IPS-NIHi11 (cell line): ENCODE measurements at regions not wholly inside any gene's neighbourhood (a gene's known extent, or its start where the extent isn't known, plus 50 kb on each side); places are given as distances from the start of the nearest gene placed in this dataset.
A peak's percentile ranks its signal among the peaks of the same experiment; 100 is the strongest.

ENCODE experiments used
- DNase-seq: peaks from one replicate; pipeline ENCODE4 v3.0.0; 2012; ENCODE audit warnings: mixed read lengths, low spot score

DNA sequence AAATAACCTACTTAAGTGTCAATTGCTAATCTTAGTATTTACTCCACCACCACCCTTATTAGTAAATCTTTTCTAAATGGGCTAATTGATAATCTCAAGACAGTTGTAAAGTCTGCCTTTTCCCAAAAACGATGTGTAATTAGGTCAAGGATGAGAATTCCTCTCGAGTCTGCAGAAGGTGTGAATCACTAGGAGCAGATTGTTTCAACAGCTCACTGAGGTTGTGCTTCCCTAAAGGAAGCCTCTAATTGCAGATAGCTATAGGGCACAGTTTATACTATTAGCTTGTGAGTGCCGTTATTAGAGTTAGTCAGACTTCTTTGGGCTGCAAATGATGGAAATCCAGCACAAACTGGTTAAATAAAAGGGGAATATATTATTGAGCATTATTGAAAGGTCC is 84.9 kb downstream of the C11orf91 start:
- no peak for DNase-seq

DNA sequence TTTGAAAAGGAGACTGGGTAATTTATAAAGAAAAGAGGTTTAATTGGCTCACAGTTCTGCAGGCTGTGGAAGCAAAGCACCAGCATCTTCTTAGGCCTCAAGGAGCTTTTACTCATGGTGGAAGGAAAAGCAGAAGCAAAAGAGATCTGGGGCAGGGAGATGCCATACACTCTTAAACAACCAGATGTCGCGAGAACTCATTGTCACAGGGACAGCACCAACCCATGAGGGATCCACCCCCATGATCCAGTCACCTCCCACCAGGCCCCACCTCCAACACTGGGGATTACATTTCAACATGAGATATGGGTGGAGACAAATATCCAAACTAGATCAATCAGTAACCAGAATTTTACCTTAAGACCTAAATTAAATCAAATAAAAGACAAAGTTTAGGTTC is 87.2 kb downstream of the C11orf91 start:
- no peak for DNase-seq

DNA sequence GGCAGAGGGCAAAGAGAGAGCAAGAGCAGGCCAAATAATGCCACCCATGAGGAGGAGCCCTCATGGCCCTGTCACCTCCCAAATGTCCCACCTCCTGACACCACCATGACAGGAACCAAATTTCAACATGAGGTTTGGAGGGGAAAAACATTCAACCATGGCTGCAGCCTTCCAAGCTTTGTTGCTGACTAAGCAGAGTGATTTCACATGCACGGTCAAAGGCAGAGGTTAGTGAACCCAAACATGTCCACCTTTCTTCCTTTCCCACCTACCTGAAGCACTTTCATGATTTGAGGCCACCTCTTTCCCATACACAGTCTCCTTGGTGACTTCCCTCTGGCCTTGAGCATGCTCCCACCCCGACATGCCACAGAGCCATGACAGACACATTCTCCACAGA is 89.7 kb downstream of the C11orf91 start:
- no peak for DNase-seq

DNA sequence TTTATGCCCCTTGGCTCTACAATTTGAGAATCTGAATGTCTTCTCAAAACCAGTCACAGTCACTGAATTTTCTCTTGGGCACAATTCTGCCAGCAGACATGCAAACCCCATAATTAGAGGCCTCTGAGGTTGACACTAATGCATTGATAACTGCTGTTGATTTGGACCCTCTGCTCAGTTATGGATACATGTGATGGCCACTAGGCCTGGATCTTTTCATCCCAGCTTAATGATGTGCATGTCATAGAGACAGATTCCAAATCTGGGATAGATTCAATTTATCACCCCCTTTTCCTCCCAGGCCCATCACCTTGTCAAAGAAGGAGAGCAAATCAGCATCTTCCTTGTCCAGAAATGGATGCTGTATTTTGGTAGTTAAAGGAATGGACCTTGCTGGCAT is 92.2 kb downstream of the C11orf91 start:
- DNase-seq, result no peak

DNA sequence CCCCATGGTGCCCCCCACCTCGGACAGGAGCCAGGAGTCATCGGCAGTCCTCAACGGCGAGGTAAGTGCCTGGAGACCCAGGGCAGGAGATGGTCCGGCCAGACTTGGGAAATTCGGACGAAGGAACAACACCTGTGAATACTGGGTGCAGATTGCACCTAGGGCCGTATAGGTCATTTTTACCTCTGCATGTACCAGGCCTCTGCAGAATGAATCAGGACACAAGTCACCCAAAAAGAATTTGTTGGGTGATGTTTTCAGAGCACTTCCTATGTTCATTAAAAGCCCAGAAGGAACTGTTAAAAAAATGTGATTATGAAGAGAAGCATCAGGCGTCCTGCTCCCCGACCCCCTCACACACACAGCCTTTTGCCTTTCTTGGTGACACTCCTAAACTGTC is 93.9 kb downstream of the C11orf91 start:
- DNase-seq, result no peak

DNA sequence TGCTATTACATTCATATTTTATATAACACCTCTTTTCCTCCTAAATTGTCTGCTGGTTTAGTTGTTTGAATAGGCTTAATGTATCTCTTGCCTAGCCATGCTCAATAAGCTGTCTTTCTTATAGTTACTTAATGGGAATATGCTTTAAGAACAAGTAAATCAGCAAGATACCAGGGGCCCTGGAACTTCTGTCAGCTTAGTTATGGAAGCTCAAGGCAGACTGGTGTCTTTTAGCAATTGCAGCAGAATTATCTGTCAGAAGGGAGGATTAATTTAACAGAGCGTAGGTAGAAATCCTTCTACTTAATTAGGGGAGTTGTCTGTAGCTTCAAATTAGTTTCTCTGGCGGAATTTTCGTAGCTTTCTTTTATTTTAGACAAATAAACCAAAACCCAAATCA is 94.9 kb downstream of the C11orf91 start:
- no peak for DNase-seq

DNA sequence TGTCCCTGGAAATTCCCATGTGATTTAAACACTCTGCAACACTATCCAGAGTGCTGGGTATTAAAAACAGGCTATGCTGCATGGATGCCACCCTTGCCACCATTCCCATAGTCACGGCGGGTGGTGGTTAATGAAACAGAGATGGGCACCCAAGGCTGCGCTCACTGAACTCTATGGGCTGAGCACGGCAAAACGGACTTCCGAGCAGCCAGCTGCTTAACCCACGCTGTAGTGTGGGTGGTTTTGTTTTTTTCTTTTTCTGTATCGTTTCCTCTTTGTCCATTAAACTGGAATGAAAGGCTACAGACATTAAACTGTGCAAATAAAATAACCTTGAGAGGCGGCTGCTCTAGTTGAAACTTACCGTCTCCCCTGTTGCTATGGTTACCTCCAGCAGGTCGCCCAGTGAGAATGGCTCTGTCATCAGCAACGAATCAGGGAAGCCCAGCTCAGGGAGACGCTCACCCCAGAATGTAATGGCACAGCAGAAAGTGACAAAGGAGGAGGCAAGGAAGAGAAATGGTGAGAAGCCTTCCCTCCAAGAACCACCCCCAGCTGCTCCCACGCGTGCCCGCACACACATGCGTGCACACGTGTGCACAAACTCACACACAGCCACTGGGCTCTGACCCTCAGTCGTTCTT is 102.1 kb downstream of the C11orf91 start:
- DNase-seq, result peak; percentile 59

DNA sequence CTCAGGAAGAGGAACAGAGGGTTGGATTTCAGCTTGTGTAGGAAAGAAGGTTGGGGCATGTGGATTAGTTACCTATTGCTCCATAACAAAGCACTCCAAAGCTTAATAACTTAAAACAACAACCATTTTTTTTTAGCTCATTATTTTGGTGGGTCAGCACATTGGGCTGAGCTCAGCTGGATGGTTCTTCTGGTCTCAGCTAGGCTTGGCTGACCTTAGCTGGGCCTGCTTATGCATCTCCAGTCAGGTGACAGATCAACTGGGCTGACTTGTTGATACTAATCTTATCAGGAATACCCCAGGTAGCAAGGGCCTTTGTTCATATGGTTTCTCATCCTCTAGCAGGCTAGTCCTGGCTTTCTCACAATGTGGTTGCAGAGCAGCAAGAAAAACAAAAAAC is 106.4 kb downstream of the C11orf91 start:
- DNase-seq, result no peak

DNA sequence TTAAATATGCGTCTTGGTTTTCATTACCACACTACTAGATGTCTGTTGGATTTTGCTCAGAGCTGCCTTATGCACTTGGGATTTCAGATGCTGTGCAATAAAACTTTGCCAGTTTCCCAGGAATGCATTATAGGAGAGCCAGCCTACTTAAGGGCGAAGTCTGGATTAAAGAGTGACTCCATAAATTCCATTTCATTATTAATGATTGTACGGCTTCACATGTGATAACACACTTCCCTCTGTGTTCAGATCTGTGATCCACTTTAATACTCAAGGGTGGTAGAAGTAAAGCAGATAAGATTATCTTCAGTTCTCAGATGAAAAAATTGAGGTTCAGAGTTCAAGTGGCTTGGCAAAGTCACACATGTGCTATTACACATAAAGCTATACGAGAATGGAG is 110.2 kb downstream of the C11orf91 start:
- DNase-seq, result no peak

DNA sequence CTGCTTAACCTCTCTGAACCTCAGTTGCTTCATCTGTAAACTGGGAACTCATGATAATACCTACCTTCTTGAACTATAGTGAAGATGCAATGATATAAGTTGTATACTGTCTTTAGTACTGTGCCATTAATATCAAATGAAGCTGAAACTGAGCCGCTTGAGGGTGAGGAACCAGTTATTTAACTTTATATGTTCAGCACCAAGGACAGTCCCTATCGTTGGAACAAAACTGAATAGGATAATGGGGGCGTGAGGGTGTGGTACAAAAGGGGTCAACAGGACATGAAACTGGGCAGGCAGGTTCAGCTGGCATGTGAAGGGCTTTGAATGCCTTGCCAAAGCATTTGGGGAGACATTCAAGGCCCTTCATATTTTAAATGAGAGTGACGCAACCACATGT is 112.6 kb downstream of the C11orf91 start:
- peak; percentile 46 for DNase-seq

DNA sequence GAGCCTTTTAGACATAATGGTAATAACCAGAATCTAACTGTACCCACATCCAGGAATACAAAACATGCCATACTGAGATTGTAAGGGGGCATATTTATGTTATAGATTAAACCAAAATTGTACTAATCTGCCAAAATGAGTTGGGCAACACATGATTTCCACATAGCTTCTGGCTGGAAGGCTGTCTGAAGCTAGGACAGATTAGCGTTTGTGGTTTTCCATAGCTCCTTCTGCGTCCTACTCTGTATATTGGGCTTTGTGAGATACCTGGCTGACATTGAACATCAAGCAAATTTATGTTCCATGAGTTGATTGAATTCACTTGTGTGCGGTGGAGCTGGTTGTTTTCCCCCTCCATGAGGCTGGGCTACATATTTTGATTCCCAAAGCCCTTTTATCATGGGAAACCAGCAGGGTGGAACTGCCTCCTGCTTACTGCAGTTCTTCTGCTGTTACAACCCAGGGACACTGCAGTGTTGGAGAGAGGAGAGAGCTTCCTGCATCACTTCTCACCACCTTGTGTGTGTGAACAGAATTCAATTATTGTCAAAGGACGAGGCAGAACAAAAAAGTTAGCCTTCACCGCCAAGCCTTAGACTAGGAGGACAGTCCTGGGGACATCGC is 114.9 kb downstream of the C11orf91 start:
- DNase-seq, result no peak

DNA sequence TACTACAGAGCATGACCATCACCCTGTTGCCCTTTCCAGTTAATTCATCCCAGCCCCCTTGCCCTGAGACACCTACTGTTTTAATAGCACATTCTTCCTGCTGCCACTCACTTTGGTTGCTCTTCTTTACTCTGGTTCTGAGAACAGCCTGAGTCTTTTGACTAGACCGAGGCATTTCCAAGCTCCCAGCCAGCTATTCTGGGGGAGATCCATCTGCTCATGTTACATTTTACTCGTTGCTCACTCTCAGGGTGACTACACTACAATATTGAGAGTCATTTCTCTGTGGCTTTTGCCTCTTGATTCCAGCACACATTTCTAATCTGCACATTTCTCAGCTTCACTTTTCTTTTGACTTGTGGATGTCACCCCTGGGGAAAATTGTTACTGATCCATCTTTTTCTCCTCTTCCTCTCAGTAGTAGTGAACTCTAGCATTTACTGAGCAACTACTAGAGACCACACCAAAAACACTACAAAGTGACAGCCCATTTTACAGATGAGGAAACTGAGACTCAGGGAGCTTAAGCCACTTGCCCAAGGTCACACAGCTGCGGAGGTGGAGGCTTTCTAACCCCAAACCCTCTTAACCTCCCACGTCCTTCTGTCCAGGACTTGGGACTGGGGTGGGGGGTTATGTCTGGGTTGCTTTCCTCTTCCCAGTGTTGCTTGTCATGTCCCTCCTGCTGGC is 117.8 kb downstream of the C11orf91 start:
- no peak for DNase-seq

DNA sequence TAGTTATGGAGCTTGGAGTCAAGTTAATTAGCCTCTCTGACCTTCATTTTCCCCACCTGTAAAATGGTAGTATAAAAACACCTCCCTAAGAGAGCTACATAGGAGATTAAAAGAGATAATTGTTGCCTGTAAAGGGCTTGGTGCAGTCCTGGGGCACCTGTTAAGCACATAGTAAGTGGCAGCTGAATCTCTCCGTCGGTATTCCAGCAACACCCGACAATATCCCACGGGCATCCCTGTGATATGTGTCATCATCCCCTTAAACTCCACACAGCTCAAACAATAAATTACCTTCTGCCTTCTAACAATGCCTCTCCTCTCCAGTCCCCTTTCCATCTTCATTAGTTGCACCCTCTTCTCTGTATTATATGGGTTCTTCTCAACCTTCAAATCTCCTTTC is 121.5 kb downstream of the C11orf91 start:
- no peak for DNase-seq

DNA sequence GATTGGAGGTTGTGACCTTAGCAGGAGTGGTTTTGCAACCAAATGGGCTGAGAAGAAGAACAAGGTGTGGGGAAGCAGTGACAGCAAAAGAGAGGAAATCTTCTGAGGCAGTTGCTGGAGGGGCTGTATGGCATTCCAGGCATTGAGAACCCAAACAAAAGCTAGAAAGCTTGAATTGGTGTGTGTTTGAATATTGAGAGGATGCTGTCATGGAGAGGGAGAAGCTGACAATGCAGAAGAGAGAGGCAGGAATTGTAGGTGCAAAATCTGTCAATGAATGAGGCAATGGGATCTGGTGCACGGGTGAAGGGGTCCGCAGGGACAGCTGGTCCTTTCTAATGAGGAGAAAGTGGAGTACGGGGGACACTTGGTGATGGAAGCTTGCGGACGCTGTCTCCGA is 123.4 kb downstream of the C11orf91 start:
- DNase-seq, result no peak

DNA sequence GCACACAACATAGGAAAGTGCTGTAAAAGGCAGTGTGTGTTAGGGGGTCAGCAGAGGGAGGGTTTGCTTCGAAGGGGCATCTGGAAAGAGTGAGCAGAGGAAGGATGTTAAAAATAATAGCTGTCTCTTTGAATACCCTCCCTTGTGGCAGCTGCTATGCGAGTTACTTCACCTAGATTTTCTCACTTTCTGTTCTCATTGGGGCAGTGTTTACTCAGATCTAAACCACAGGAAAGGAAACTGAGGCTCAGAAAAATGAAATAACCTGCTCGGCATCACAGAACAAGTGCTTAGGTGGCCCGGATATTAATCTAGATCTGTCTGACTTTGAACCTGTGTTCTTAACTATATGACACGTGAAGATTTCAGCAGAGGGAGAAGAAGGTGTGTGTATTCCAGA is 125.3 kb downstream of the C11orf91 start:
- DNase-seq, result no peak

DNA sequence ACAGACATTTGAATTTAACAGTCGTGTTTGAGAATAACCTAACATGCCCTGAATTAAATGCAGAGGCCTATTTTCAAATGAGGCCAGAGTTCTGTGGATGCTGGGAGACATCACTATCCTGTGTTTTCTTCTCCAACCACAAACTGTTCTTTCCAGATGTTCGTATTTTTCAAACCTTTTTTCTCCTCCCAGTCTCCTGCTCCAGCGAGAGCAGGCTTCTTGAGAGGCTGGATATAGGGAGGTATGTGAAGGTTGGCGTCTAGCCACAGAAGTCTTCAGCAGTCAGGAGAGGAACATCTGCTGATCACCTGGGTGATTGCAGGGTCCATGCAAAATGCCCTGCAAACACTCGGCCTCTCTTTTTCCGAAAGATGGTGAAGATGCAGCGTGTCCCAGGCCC is 126.3 kb downstream of the C11orf91 start:
- DNase-seq, result no peak

DNA sequence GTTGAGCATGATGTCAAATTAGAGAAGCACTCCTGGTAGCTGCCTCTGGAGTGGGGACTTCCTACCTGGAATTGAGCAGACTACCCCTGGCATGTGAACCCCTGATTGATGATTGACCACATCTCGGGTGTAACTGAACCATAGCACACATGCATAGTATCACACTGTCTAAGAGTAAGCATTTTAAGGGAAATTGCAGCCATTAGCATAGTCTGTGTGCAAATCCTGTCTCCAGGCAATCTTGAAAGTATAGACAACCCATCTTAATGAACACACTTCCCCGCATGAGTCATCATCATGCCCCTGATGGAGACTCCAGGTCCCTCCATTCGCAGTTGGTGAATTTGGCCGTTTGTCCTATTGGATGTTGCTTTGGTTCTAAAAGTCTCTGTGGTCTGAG is 131.3 kb downstream of the C11orf91 start:
- no peak for DNase-seq

DNA sequence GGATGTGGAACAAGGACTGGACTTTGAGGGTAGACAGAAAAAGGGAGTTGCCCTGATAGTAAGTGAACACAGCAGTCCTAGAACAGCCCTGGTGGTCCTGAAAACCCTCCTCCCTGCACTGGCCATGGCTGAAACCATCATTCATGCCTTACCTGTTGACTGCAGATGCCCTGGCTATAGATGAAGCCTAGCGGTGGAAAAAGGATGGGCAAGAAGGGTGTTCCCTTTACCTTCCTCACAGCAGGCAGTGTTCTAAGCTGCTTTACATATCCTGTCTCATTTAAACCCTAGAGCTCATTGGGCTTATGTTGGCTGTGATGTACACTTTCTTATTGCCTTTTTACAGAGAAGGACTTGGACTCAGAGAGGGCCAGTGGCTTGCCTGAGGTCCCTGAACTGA is 133.6 kb downstream of the C11orf91 start:
- DNase-seq, result no peak

DNA sequence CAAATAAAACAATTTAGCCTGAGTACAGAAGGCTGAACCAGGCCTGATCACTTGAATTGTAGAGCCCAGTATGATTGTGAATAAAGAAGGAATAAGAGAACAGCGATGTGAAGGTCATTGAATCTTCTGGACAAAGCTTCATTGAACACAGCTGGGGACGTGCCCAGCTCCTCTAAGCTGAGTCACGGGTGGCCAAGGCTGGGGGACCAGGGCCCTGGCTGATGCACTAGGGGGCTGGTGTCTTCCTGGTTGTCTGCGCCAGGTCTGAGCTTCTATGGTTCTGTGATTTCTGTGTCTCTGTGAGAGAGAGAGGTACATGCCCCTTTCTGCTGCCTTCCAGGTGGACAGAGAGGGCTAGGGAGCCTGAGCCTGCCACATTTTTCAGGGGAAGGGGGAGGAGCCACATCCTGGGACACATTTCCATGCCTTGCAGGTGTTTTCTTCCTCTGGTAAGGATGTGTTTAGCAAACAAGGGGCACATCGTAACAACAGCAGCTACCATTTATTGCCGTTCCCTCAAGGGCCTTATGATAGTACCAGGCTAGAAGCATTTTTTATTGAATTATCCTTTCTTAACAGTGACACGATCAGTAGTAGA is 135.7 kb downstream of the C11orf91 start:
- DNase-seq, result peak; percentile 42

DNA sequence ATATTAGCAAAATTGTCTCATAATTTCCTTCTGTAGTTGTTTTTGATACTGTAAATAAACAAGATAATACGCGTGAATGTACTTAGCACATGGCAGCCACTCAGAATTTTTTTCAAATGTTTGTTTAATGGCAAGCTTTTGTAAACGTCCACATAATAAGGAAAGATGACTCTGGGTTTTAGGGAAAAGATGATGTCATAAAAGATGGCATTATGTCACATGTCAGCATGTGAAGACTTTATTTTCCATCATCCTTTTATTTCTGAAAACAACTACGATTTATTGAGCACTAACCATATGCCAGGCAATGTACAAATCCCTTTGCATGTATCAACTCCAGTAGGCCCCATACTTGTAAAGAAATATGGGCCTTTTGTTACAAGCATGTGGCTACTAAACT is 139.9 kb downstream of the C11orf91 start:
- no peak for DNase-seq

DNA sequence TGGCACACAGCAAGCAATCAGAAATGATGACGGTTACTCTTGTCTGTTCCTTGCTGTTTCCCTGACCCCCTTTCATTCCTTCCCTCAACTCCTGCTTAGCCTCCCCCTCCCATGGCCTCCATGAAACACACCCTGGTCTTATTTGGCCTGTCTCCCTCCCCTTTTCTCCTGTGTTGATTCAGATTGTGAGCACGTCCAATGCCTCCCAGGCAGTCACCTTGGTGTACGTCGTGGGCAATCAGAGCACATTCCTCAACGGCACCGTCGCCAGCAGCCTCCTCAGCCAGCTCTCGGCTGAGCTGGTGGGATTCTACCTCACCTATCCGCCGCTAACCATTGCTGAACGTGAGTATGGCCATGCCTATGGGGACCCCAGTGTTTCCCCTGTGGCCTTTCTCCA is 141.1 kb downstream of the C11orf91 start:
- DNase-seq, result no peak

DNA sequence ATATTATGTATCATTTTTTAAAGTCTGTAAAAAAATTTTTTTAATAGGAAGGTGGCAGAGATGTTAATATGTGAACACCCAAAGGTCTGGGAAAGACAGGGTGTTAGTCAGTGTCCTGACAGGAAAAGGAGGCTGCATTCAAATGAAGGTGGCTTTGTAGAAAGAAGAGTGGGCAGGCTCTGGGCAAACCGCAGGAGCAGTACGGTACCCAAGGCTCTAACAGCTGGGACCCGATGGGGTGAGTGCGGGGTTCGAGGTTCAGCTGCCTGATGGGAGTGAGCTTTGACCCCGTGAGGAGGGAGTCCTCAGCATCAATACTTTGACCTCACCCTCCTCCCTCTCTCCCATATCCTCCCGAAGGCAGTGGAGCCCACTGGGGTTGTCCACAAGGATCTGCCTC is 142.5 kb downstream of the C11orf91 start:
- DNase-seq, result no peak

DNA sequence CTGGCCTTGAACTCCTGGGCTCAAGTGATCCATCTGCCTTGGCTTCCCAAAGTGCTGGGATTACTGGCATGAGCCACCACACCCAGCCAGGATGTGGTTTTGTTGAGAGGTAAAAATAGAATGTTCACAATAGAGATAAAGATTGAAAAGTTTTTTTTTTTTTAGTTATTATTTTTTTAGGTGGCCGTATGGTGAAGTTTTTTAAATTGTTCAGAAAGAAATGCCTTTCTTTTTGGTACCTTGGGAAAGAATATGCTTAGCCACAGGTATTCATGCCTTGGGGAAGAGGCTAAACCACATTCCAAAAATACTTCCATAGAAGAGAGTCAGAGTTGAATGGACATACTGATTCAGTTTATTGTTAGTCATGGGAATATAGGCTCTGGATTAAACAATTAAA is 143.4 kb downstream of the C11orf91 start:
- DNase-seq, result no peak
